ENCODE measurements at regions not wholly inside any gene's neighbourhood (a gene's known extent, or its start where the extent isn't known, plus 50 kb on each side); places are given as distances from the start of the nearest gene placed in this dataset.

DNA sequence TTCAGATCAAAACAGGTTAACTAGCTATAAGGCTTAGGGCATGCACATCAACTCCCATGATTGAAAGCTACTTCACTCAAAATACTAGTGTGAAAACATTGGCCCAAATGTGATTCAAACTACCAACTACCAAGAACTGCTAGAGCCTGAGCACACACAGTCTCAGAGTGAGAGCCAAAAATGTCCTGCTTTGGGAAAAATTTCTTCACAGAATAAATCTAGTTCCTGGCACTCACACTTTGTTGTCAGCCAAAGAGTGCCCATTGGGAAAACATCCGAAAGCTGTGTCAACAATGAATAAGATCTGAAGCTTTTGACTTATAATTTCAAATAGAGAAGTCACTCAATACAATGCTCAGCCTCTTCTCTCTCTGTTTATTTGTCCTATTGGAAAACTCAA lies 182.7 kb downstream of the LRATD1 start:
- no peak overlapping the region for H3K4me2 ChIP-seq (ENCODE audit: low read length)

DNA sequence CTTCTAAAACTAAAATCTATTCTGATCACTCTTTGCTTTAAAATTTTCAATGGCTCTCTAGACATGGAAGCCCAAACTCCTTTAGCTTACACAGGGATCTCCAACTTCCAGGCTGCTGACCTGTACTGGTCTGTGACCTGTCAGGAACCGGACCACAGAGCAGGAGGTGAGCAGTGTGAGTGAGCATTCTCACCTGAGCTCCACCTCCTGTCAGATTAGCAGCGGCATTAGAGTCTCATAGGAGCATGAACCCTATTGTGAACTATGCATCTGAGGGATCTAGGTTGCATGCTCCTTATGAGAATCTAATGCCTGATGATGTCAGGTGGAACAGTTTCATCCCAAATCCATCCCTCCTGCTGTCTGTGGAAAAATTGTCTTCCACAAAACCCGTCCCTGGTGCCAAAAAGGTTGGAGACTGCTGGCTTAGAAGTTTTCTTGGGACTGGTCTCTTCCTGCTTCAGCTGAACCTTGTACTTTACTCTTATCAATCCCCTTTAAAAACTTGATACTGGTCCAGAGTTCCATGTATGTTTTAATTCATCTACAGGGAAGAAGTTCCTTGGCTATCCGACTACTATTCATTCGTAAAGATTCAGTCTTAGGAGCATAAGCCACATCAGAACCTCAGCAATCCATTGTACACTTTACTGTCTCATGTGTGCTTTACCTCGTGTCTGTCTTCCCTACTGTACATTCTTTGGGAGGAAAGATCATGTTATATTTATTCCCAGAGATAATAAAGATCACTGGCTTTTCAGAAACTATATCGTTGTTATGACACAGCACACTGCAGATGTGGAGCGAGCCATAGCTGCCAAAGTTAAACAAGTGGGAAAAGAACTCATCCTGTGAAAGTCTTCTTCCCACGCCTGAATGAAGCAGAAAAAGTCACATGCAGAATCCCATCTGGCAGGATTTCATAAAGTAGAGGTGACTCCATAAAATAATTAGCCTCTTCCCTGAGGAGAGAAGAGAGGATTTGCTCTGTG lies 183.8 kb downstream of the LRATD1 start:
- TF ChIP-seq, protein P1, sequence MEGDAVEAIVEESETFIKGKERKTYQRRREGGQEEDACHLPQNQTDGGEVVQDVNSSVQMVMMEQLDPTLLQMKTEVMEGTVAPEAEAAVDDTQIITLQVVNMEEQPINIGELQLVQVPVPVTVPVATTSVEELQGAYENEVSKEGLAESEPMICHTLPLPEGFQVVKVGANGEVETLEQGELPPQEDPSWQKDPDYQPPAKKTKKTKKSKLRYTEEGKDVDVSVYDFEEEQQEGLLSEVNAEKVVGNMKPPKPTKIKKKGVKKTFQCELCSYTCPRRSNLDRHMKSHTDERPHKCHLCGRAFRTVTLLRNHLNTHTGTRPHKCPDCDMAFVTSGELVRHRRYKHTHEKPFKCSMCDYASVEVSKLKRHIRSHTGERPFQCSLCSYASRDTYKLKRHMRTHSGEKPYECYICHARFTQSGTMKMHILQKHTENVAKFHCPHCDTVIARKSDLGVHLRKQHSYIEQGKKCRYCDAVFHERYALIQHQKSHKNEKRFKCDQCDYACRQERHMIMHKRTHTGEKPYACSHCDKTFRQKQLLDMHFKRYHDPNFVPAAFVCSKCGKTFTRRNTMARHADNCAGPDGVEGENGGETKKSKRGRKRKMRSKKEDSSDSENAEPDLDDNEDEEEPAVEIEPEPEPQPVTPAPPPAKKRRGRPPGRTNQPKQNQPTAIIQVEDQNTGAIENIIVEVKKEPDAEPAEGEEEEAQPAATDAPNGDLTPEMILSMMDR (IDR thresholded peaks at IDR 0.05; ENCODE audit: low read depth, low read length), result no peak
- TF ChIP-seq EZH2phosphoT487 (IDR thresholded peaks at IDR 0.05; ENCODE audit: low read depth), result no peak
- H3K4me3 ChIP-seq (ENCODE audit: low read length), result no peak overlapping the region
- H3K9me3 ChIP-seq (ENCODE audit: insufficient read depth, low read length), result peaks cover 9% of the 10 kb centered on the region; the same call in 1 of the 2 replicates
- no peak overlapping the region for H3K9ac ChIP-seq (ENCODE audit: low read length)
- no peak overlapping the region for H3K27ac ChIP-seq (ENCODE audit: low read length)
- H3K79me2 ChIP-seq (ENCODE audit: low read length), result no peaks in the 10 kb centered on the region
- H3K4me1 ChIP-seq (ENCODE audit: low read length), result no peaks in the 10 kb centered on the region
- H2AFZ ChIP-seq (ENCODE audit: low read depth, low read length), result no peak overlapping the region
- H4K20me1 ChIP-seq (ENCODE audit: insufficient read depth, low read length), result no peaks in the 10 kb centered on the region
- H3K36me3 ChIP-seq (replicated peaks; ENCODE audit: low read depth, low read length), result no peaks in the 10 kb centered on the region
- no peak overlapping the region for H3K4me2 ChIP-seq (ENCODE audit: low read length)
- H3K27me3 ChIP-seq (ENCODE audit: low read depth, low read length), result no peaks in the 10 kb centered on the region

More for the DNA sequence above, 182.7 kb downstream of the LRATD1 start:
- no peak for TF ChIP-seq EZH2phosphoT487 (IDR thresholded peaks at IDR 0.05; ENCODE audit: low read depth)
- TF ChIP-seq, protein P1 (IDR thresholded peaks at IDR 0.05; ENCODE audit: low read depth, low read length), result no peak
- Histone ChIP-seq H3K36me3 (replicated peaks; ENCODE audit: low read depth, low read length) (no peaks in the 10 kb centered on the region), H3K9me3 (ENCODE audit: insufficient read depth, low read length) (peaks cover 16% of the 10 kb centered on the region; the same call in 1 of the 2 replicates), H4K20me1 (ENCODE audit: insufficient read depth, low read length) (no peaks in the 10 kb centered on the region), H3K27me3 (ENCODE audit: low read depth, low read length) (no peaks in the 10 kb centered on the region), H3K79me2 (ENCODE audit: low read length) (no peaks in the 10 kb centered on the region), H3K27ac (ENCODE audit: low read length) (no peak overlapping the region), H3K4me3 (ENCODE audit: low read length) (no peak overlapping the region), H3K4me1 (ENCODE audit: low read length) (no peaks in the 10 kb centered on the region), H3K9ac (ENCODE audit: low read length) (no peak overlapping the region), H2AFZ (ENCODE audit: low read depth, low read length) (no peak overlapping the region)

DNA sequence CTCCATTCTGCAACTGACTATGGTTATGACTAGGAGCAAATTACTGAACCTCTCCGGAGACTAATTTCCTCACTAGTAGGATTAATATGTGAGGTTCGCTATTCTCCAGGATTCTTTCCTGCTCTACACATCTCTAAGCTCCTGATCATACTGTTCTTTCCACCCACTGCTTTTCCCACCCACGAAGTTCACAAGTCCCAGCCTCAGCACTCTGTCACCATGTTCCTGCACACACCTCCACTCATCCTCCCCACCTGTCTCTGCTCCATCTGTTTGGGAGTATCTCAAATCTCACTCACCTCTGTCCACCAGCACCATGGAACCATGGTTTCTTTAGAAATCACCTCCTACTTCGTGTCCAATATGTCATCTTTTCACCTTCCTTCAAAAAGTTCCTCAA lies 185.3 kb downstream of the LRATD1 start:
- TF ChIP-seq EZH2phosphoT487 (IDR thresholded peaks at IDR 0.05; ENCODE audit: low read depth), result no peak
- TF ChIP-seq, protein P1 (IDR thresholded peaks at IDR 0.05; ENCODE audit: low read depth, low read length), result no peak
- H3K27me3 ChIP-seq (ENCODE audit: low read depth, low read length), result no peaks in the 10 kb centered on the region
- peaks cover 6% of the 10 kb centered on the region; the same call in 1 of the 2 replicates for H3K9me3 ChIP-seq (ENCODE audit: insufficient read depth, low read length)
- H3K36me3 ChIP-seq (replicated peaks; ENCODE audit: low read depth, low read length), result no peaks in the 10 kb centered on the region
- H3K79me2 ChIP-seq (ENCODE audit: low read length), result no peaks in the 10 kb centered on the region
- H2AFZ ChIP-seq (ENCODE audit: low read depth, low read length), result no peak overlapping the region
- no peak overlapping the region for H3K4me3 ChIP-seq (ENCODE audit: low read length)
- H3K9ac ChIP-seq (ENCODE audit: low read length), result no peak overlapping the region
- no peak overlapping the region for H3K27ac ChIP-seq (ENCODE audit: low read length)
- no peak overlapping the region for H3K4me2 ChIP-seq (ENCODE audit: low read length)
- no peaks in the 10 kb centered on the region for H3K4me1 ChIP-seq (ENCODE audit: low read length)
- no peaks in the 10 kb centered on the region for H4K20me1 ChIP-seq (ENCODE audit: insufficient read depth, low read length)

DNA sequence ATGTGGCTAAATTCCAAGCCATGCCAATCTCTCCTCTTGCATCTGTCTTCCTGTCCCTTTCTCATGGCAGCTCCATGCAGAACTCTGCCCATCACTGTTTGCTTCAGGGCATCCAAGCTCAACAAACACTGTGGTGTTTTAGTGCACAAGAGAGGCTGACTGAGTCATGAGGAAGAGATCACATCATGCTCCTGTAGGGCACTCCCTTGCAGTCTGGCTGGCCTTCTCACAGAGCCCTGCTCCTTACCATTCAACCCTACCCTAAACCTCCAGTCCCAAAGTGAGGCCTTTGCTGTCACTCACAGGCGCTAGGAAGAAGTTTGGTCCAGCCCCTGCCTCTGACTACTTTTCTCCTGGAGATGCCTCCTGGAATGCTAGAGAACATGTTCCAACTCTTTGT lies 194.0 kb downstream of the LRATD1 start:
- H3K4me3 ChIP-seq (ENCODE audit: low read length), result no peak overlapping the region
- no peaks in the 10 kb centered on the region for H3K9me3 ChIP-seq (ENCODE audit: insufficient read depth, low read length)
- no peaks in the 10 kb centered on the region for H3K27me3 ChIP-seq (ENCODE audit: low read depth, low read length)
- no peak overlapping the region for H2AFZ ChIP-seq (ENCODE audit: low read depth, low read length)
- H4K20me1 ChIP-seq (ENCODE audit: insufficient read depth, low read length), result no peaks in the 10 kb centered on the region
- no peak overlapping the region for H3K9ac ChIP-seq (ENCODE audit: low read length)
- TF ChIP-seq EZH2phosphoT487 (IDR thresholded peaks at IDR 0.05; ENCODE audit: low read depth), result no peak
- TF ChIP-seq, protein P1 (IDR thresholded peaks at IDR 0.05; ENCODE audit: low read depth, low read length), result no peak
- no peaks in the 10 kb centered on the region for H3K79me2 ChIP-seq (ENCODE audit: low read length)
- H3K4me2 ChIP-seq (ENCODE audit: low read length), result no peak overlapping the region
- H3K27ac ChIP-seq (ENCODE audit: low read length), result no peak overlapping the region
- no peaks in the 10 kb centered on the region for H3K36me3 ChIP-seq (replicated peaks; ENCODE audit: low read depth, low read length)
- peaks cover 7% of the 10 kb centered on the region for H3K4me1 ChIP-seq (ENCODE audit: low read length)
